GM19043 (cell line): ENCODE measurements at regions not wholly inside any gene's neighbourhood (a gene's known extent, or its start where the extent isn't known, plus 50 kb on each side); places are given as distances from the start of the nearest gene placed in this dataset.

Source experiments
- ATAC-seq: cut with Tn5 transposase; IDR thresholded peaks from one replicate; pipeline ENCODE4 v1.9.1; 2021; ENCODE audit warnings: low read depth; ENCODE audit not compliant: unreplicated experiment

DNA sequence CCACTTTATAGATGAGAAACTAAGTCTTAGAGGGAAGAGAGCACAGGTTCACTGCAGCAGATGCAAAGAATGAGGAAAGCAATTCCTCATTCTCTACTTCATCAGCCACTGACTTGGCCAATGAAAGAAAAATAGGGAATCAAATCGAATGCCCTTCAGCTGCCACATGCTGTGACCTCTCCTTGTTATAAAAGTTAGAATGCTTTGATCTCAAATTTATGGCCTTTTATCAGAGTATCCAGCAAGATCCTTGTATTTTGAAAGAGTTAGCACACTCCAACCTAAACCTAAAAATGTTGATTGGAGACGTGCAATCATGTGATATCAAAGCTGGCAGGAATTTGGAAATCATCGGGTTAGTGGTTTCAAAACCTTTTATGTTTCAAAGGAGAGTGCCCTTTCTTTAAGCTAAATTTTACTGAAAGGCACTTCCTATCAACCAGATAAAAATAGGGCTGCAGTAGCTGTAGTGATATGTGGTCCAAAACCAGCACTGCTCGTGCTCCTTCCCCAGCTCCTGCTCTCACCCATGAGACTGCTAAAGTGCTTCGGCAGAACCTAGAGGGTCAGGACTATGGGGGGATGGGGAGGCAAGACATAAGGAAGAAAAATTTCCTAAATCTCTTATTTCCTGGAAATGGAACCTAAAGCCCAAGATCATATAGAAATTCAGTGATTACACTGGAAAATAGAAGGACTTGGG lies 617.0 kb downstream of the PYDC2 start:
- ATAC-seq, result no peak

DNA sequence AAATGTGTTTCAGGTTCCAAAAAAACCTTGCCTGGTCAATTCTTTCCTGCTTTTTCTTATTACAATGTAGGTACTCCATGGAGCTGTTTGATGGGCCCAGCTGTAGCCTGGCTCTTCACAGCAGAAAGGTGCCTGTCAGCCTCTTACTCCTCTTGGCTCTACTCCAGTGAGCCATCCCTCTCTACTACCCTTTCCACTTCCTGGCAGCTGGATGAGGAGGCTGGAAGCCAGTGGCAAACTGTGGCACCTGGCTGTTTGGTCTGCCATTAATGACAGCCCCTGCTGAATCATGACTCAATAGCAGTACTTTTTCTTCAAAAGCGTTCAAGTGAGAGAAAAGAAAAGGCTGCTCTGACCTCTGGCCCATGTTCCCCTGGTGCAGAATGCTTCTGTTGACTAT lies 618.1 kb downstream of the PYDC2 start:
- ATAC-seq, result no peak

DNA sequence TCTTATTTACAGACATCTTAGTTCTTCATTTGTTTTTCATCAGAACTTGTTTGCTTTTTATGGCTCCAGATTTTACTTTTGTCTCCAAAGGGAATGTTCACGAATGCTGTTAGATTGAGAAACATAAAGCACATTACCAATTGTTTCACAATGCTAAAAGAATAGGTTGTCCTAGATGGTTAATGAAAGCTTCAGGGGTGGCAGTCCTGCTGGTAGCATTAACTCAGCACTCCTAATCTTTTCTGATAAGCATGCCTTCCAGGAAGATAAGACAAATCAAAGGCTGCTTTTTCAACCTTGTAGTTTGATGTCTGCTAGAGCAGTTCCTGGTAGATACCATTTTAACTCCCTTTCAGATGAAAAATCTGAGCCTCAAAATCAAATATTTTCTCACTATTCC lies 619.4 kb downstream of the PYDC2 start:
- no peak for ATAC-seq

DNA sequence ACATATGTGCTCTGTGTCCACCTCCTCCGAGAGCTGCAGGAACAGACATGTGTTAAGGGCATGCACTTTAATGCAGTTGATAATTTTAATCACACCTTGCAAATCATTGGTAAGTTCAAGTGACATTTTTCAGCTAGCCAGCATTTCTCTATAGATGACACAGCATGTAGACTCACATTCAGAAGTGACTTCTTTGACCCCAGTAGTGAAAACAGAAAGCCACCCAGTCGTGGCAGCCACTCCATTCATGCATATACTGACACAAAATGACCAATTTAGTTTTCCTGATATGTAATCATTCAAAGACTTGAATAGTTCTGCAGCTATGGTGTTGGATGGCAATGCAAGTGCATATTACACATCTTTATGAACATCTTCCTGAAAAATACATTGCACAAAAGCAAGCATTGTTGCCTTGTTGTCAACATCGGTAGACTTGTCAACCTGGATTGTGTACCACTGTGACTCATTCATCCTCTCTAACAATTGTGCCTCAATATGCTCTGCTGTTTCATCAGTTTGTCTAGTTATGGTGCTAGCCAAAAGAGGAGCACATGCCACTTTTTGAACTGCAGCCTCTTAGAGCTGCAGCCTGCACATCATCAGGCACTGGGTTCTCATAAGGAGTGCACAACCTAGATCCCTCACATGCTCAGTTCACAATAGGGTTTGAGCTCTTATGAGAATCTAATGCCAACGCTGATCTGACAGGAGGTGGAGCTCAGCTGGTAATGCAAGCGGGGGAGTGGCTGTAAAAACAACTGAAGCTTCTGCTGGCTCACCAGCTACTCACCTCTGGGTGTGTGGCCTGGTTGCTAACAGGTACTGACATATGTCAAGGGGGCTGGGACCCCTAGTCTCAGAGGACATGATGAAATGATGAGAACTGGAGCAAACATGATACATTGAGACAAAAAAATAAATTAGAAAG lies 622.0 kb downstream of the PYDC2 start:
- ATAC-seq, result peak; percentile 92
